Suppressor macrophage treated with lipopolysaccharide for 4 hours (primary cell): ENCODE measurements at regions not wholly inside any gene's neighbourhood (a gene's known extent, or its start where the extent isn't known, plus 50 kb on each side); places are given as distances from the start of the nearest gene placed in this dataset.
A peak's percentile ranks its signal among the peaks of the same experiment; 100 is the strongest.
"Not testable (repeated sequence)": the region's sequence is repeated elsewhere in the genome, so short reads cannot be mapped to it uniquely, and the experiment has no call there.

Source experiments
- DNase-seq: peaks from one replicate; pipeline ENCODE4 v3.0.0-alpha.2; 2020

- not testable (repeated sequence) for DNase-seq
Observed at GRCh38 chr9:68593760-68594159, 53.1 kb upstream of the TMEM252 start.

GRCh38 chr9:68595868-68596267, 55.2 kb upstream of the TMEM252 start:
- DNase-seq = no peak

- DNase-seq = no peak
Observed at GRCh38 chr9:68597362-68597997, 56.8 kb upstream of the TMEM252 start.

GRCh38 chr9:68599826-68600225, 59.1 kb upstream of the TMEM252 start:
- DNase-seq = no peak

- no peak for DNase-seq
Observed at GRCh38 chr9:68601081-68601480, 60.4 kb upstream of the TMEM252 start.

- DNase-seq = no peak
Observed at GRCh38 chr9:68603371-68603770, 62.7 kb upstream of the TMEM252 start.

- DNase-seq = no peak
Observed at GRCh38 chr9:68608763-68609162, 68.1 kb upstream of the TMEM252 start.

GRCh38 chr9:68609901-68610415, 69.3 kb upstream of the TMEM252 start:
- no peak for DNase-seq

- no peak for DNase-seq
Observed at GRCh38 chr9:68614121-68614520, 73.4 kb upstream of the TMEM252 start.

- DNase-seq = not testable (repeated sequence)
Observed at GRCh38 chr9:68617011-68617410, 76.3 kb upstream of the TMEM252 start.

- DNase-seq = no peak
Observed at GRCh38 chr9:68619072-68619471, 78.4 kb upstream of the TMEM252 start.

- no peak for DNase-seq
Observed at GRCh38 chr9:68619636-68620035, 79.0 kb upstream of the TMEM252 start.

- DNase-seq = no peak
Observed at GRCh38 chr9:68625559-68625958, 79.5 kb upstream of the PIP5K1B start.

- DNase-seq = no peak
Observed at GRCh38 chr9:68626526-68626925, 78.5 kb upstream of the PIP5K1B start.

GRCh38 chr9:68627104-68627503, 77.9 kb upstream of the PIP5K1B start:
- DNase-seq = no peak

- DNase-seq = no peak
Observed at GRCh38 chr9:68627594-68627993, 77.4 kb upstream of the PIP5K1B start.

- DNase-seq = no peak
Observed at GRCh38 chr9:68629042-68629441, 76.0 kb upstream of the PIP5K1B start.

- no peak for DNase-seq
Observed at GRCh38 chr9:68631811-68632210, 73.2 kb upstream of the PIP5K1B start.

- DNase-seq = no peak
Observed at GRCh38 chr9:68637020-68637419, 68.0 kb upstream of the PIP5K1B start.

- DNase-seq = not testable (repeated sequence)
Observed at GRCh38 chr9:68639261-68639660, 65.8 kb upstream of the PIP5K1B start.

GRCh38 chr9:68640421-68641089, 64.5 kb upstream of the PIP5K1B start:
- DNase-seq = no peak

GRCh38 chr9:68643901-68644809, 60.9 kb upstream of the PIP5K1B start:
- no peak for DNase-seq

GRCh38 chr9:68644831-68645230, 60.2 kb upstream of the PIP5K1B start:
- peak; percentile 9 for DNase-seq

GRCh38 chr9:68648164-68648563, 56.9 kb upstream of the PIP5K1B start:
- no peak for DNase-seq
